ENCODE measurements at regions not wholly inside any gene's neighbourhood (a gene's known extent, or its start where the extent isn't known, plus 50 kb on each side); places are given as distances from the start of the nearest gene placed in this dataset.

DNA sequence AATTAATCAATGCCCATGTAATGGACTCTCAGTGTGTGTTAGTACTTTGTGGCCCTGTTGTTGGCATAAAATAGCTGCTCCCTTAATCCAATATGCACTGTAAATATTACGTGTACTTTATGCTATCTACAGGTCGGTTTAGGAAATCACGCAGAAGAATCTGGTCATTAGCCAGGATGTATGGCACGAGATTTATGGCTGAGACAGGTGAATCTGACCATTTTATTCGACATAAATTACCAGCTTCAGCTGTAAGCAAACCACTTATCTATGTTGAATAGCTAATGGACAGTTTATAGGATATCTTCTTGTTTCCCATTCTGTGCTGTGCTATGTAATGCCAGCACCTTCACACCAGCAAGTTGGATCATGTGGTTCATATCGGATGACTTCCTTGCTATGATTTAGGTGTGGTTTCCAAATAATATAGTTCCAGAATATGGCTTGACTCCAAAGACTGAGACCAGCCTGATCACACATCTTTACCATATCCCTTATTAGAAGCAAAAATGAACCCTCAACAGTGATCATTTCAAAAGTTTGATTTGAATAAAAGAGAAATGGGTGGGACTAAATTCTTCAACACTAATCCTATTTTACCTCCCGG is 301.4 kb downstream of the AHR start:
- no peak for DNase-seq (ENCODE audit: low spot score)
- in situ Hi-C loops (cut with MboI; ENCODE audit: low pct_unique_long_range_greater_than_20kb, low sequenced_read_pairs, unreplicated experiment), result no loop called here
- TF ChIP-seq CTCF (IDR thresholded peaks at IDR 0.05; ENCODE audit: extremely low read depth, insufficient read depth, missing control alignments), result no peak

DNA sequence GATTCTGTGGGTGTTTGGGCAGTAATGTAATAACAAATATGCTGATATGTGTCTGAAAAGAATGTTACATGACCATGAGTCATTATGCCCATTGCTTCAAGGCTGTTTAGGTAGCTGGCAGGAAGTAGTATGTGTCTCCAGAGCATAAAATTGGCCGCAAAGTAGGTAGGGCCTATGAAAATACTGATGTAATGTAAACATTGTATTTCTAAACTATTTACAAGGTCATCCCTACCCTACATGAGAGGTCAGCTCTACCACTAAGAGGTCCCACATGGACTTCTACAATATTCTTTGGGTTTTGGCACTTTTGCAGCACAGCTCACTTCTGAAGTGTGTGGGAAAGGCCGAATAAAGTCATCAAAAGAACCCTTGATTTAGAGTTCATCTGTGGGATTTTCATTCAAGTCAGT is 301.9 kb downstream of the AHR start:
- DNase-seq (ENCODE audit: low spot score), result no peak
- no peak for TF ChIP-seq CTCF (IDR thresholded peaks at IDR 0.05; ENCODE audit: extremely low read depth, insufficient read depth, missing control alignments)
- in situ Hi-C loops (cut with MboI; ENCODE audit: low pct_unique_long_range_greater_than_20kb, low sequenced_read_pairs, unreplicated experiment), result no loop called here

GRCh38 chr7:17601921-17602320 is 303.5 kb downstream of the AHR start:
- no peak for TF ChIP-seq CTCF (IDR thresholded peaks at IDR 0.05; ENCODE audit: extremely low read depth, insufficient read depth, missing control alignments)
- DNase-seq (ENCODE audit: low spot score), result no peak
- in situ Hi-C loops (cut with MboI; ENCODE audit: low pct_unique_long_range_greater_than_20kb, low sequenced_read_pairs, unreplicated experiment), result no loop called here

DNA sequence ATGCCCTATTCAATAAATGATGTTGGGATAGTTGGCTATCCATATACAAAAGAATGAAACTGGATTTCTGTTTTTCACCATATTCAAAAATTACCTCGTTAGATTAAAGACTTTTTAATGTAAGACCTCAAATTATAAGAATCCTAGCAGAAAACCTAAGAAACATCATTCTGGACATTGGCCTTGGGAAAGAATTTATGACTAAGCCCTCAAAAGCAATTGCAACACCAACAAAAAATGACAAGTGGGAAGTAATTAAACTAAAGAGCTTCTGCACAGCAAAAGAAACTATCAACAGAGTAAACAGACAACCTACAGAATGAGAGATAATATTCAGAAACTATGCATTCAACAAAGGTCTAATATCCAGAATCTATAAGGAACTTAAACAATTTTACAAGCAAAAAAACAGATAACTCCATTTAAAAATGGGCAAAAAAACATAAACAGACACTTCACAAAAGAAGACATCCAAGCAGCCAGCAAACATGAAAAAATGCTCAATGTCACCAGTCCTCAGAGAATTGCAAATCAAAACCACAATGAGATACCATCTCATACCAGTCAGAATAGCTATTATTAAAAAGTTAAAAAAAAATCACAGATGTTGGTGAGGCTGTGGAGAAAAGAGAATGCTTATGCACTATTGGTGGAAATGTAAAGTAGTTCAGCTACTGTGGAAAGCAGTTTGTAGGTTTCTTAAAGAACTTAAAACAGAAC is 309.8 kb downstream of the AHR start:
- no peak for DNase-seq (ENCODE audit: low spot score)
- in situ Hi-C loops (cut with MboI; ENCODE audit: low pct_unique_long_range_greater_than_20kb, low sequenced_read_pairs, unreplicated experiment), result no loop called here
- TF ChIP-seq CTCF (IDR thresholded peaks at IDR 0.05; ENCODE audit: extremely low read depth, insufficient read depth, missing control alignments), result no peak

GRCh38 chr7:17611611-17612010 is 313.2 kb downstream of the AHR start:
- TF ChIP-seq CTCF (IDR thresholded peaks at IDR 0.05; ENCODE audit: extremely low read depth, insufficient read depth, missing control alignments), result no peak

GRCh38 chr7:17613338-17614041 is 315.0 kb downstream of the AHR start:
- no peak for TF ChIP-seq CTCF (IDR thresholded peaks at IDR 0.05; ENCODE audit: extremely low read depth, insufficient read depth, missing control alignments)
- DNase-seq (ENCODE audit: low spot score), result no peak
- in situ Hi-C loops (cut with MboI; ENCODE audit: low pct_unique_long_range_greater_than_20kb, low sequenced_read_pairs, unreplicated experiment), result no loop called here

More at GRCh38 chr7:17611611-17612010, 313.2 kb downstream of the AHR start:
- in situ Hi-C loops (cut with MboI; ENCODE audit: low pct_unique_long_range_greater_than_20kb, low sequenced_read_pairs, unreplicated experiment), result no loop called here
- DNase-seq (ENCODE audit: low spot score), result no peak
